Ecto neural progenitor cell (in vitro differentiated cells): ENCODE measurements at regions not wholly inside any gene's neighbourhood (a gene's known extent, or its start where the extent isn't known, plus 50 kb on each side); places are given as distances from the start of the nearest gene placed in this dataset.

Source experiments
- DNase-seq: peaks from one replicate; pipeline ENCODE4 v3.0.0-alpha.2; 2018; ENCODE audit warnings: low spot score

- no peak for DNase-seq
These were observed 83.1 kb upstream of the RASGRP1 start for GRCh38 chr15:38647683-38648082.

DNA sequence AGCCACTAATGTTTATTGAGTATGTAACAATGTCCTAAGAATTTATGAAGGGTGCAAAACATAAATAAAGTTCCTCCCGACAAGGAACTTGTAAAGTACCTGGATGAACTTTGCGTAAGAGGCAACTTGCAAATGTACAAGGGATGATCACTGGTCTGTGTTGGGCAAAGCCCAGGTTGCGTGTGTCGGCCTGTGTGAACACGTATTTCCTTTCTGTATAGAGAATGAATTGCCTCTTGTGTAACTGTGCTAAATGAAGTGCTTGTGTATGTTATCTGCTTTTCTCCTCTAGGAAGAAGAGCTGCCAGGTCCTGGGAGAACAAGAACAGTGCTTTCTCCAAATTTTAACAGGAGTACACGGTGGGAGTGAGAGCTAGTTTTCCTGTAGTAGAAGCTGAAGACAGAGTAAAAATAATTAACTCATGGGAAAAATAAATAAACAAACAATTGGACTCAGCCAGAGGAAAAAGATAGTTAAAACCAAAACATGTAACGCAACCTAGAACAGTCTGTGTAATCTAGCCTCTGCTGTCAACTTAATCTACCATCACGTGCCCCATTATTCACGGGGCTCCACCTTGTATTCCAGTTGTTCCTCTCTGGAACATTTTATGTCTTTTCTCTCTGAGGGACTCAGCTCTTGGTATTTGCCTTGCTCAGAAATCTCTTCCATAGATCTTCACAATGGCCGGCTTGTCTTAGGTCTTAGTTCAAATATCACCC is 83.7 kb upstream of the RASGRP1 start:
- no peak for DNase-seq

GRCh38 chr15:38650384-38650783 is 85.8 kb upstream of the RASGRP1 start:
- no peak for DNase-seq

- DNase-seq, result no peak
These were observed 86.3 kb upstream of the RASGRP1 start for GRCh38 chr15:38650936-38651327.

DNA sequence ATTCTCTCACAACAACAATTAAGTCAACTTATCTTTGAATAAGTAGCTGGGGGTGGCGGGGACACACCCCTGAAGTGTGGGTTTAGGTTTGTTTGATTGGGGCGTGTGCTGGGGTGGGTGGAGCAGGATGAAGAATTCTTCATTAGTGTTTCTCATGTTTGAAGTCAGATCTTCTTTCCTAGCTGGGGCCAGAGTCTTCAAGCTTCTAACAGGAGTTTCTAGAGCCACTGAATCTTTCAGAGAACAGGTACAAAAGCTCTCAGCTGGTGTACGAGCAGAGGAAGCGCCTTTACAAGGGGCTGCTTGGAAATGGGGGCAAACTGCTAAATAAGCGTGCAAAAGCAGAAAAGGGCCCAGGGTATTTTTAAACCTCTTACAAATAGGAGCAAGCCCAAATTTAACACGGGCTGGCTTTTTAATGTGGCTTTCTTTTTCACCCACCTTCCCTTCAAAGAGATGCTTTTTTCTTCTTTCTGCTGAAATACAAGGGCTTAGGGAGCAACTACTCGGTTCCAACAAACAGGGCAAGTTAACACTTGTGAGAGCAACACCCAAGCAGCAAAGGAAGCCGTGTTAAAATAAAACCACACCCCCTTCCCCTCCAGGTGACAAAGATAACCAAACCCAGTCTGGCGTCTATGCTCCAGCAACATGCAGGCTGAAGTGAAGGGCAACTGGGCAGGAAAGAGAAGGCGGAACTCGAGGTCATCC is 86.9 kb upstream of the RASGRP1 start:
- no peak for DNase-seq

- no peak for DNase-seq
These were observed 87.7 kb upstream of the RASGRP1 start for GRCh38 chr15:38652183-38652794.

GRCh38 chr15:38652998-38653397 is 88.4 kb upstream of the RASGRP1 start:
- no peak for DNase-seq

GRCh38 chr15:38658431-38658830 is 93.8 kb upstream of the RASGRP1 start:
- no peak for DNase-seq

GRCh38 chr15:38660738-38661137 is 96.1 kb upstream of the RASGRP1 start:
- DNase-seq, result no peak

GRCh38 chr15:38662033-38662802 is 97.6 kb upstream of the RASGRP1 start:
- no peak for DNase-seq

DNA sequence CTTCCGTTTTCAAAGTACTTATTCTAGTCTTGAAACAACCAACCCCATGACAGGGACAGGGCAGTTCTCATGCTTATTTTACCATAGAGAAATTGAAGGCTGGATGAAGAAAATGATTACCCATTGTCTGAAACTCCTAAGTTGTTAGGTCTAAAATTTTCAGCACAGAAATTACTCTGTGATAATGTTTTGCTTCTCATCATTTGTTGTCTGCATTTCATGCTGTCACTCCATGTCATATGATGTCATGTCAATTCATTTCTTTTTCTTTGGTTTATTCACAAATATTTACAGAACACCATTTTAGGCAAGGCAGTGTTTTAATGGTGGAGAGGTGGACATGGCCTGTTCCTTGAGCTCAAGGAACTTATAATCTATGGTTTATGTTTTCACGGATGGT is 98.2 kb upstream of the RASGRP1 start:
- no peak for DNase-seq

DNA sequence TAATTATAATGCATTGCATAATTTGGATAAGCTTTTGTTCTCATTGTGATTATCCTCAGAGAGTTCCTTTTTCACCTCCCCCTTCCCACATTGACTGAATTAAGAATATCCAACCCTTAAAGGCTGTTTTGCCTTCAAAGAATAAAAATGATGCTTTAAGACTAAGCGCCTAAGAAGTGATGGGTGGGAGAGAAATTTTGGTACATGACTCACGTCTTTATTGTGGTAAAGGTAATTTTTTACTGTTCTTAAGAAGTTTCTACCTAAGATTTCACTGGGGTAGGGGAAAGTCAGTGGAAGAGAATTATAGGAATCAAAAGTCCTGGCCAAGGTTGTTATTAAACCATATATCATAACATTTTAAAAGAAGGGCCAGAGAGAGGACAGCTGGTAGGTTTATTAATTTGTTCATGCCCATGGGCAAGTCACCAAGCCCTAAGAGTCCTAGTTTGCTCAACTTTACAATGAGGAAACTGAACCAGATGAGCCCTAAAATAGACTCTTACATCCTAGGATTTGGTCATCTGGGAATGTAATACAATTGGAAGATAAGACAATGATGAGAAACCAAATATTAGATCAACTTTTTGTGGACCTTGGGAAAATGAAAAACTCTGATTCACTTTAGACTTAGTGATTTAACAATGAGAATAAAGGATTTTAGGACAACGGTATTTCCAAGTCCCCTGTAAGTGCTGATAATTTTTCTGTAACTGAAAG is 101.1 kb upstream of the RASGRP1 start:
- DNase-seq, result no peak

GRCh38 chr15:38666865-38667510 is 102.4 kb upstream of the RASGRP1 start:
- DNase-seq, result no peak

DNA sequence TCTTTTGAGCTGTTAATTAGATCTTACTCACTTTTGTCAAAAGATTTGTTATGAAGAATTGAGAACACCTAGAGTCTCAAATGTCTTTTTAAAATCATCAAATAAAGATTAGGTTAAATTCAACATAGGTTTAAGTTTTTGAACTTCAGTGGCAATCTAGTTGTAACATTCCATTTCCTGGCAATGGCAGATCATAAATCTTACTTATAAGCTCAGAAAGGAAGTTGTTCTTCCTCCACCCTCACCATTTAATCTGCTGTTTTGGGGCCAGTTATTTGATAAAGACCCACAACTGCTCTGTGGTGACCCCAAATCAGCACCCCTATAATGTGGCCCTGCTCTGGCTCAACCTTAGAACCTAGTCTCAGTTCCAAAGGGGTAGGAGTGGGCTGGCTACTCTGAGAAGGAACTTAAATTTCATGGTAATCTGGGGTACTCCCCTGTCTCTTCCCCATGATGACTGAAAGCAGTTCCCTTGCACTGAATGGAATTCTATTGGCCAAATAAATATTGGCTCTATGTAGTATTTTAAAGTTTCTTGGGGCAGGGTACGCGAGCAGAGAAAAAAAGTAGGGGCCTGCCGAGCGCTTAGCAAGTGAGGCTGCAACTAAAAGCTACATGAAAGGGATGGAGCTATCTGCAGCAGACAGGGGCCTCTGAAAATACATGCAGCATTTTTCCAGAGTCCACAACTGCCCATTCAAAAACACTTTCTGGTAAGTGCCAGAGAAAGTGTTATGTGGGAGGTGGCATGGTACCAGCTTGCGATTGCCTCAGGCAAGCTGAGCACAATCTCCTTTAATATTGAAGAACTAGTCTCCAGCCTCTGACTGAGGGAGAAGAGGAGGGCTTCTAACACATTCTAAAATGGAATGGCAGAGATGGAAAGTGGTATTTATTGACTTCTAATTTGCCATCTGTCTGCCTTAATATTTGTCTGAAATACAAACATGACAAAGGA is 103.6 kb upstream of the RASGRP1 start:
- no peak for DNase-seq

GRCh38 chr15:38668898-38669391 is 104.3 kb upstream of the RASGRP1 start:
- no peak for DNase-seq

GRCh38 chr15:38670128-38671005 is 105.8 kb upstream of the RASGRP1 start:
- DNase-seq, result no peak

GRCh38 chr15:38671006-38671387 is 106.4 kb upstream of the RASGRP1 start:
- DNase-seq, result no peak

DNA sequence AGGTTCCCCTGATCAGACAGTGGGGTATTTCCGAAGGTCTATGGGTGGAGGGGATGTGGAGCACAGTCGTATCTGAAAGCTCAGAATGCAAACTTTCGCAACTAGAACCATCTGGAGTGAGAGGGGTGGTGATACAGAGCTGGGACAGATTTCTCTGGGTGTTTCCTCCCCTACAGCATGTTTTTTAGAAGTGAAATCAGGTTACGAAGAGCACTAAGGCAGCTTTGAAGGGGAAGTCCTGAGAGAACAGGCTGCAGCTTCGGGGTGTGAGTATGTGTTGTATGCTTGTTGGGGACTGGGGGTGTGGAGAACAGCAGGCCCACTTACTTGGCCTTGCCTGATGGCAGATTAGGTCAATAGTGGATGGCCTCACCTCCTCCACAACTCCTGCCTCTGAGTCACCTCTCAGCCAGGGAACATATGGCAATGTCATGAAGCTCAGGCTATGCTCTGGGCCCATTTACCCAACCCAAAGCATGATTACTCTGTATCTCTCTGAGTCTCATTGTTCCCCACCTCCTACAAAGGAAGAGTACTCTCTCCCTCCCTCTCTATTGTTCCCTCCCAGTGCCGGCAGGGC is 107.2 kb upstream of the RASGRP1 start:
- DNase-seq, result no peak

DNA sequence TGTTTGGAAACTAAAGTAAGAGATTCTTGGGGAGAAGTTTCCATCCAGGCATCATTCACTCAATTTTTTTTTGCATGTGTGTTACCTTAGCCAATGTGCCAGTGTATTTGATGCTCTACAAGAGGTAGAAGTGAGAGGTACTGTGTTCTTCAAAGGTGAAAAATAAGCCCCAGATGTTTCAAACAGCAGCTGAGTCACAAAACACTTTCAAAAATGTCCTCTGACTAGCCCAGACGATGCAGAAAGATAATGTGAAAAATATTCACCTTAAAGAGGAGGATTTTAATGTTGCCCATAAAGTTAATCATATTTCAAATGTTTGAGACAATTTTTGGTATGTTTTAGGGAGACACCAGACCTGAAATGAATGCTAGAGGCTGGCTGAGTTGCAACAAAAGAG is 107.7 kb upstream of the RASGRP1 start:
- no peak for DNase-seq
